AG09309 (cell line): ENCODE measurements at regions not wholly inside any gene's neighbourhood (a gene's known extent, or its start where the extent isn't known, plus 50 kb on each side); places are given as distances from the start of the nearest gene placed in this dataset.

ENCODE experiments used
- DNase-seq: peaks from one replicate; pipeline ENCODE4 v3.0.0-alpha.2; 2010; ENCODE audit warnings: low read depth
- H3K4me3 ChIP-seq: 2 replicates; pipeline ENCODE4 v1.5.1; 2011; ENCODE audit warnings: mild to moderate bottlenecking, low read depth, low read length, moderate library complexity; ENCODE audit not compliant: control insufficient read depth
- CTCF ChIP-seq: IDR thresholded peaks from 2 replicates; pipeline ENCODE4 v1.5.1; 2011; ENCODE audit warnings: mild to moderate bottlenecking, low read depth, low read length, inconsistent platforms; ENCODE audit not compliant: insufficient read depth, control insufficient read depth; ENCODE audit errors: missing control alignments

DNA sequence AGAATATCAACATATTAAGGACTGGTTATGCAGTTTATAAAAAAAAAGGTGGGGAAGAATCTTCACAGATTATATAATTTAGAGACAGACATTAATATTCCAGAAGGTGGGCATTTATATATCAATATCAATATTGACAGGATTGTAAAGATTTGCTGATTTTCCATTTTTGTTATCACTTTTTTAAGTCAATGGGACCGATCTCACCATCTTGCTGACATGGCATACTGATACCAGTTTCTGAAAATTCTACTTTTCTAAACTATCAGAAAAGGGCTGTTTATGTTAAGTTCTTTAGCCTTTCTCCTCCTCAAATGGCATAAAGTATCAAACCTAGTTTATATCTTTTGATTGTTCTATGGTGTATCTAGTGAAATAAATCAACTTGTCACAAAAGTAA is 344.1 kb upstream of the SOX5 start:
- no peak for TF ChIP-seq CTCF
- DNase-seq = no peak
- no peak overlapping the region for H3K4me3 ChIP-seq

DNA sequence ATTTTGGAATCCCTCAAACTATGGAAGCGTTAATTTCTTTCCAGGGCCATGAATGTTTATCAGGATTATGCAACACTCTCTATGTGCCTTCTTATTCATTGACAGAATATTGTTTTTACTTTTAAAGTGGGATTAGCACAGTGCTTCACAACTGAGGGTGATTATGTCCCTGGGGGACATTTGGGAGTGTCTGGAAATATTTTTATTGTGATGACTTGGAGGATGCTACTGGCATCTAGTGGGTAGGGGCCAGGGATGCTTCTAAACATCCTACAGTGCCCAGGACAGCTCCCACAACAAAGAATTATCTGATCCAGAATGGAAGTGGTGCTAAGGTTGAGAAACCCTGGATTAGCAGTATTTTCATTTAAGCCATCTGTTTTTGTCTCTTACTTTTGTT is 338.5 kb upstream of the SOX5 start:
- no peak for DNase-seq
- H3K4me3 ChIP-seq = no peak overlapping the region
- TF ChIP-seq CTCF = no peak

DNA sequence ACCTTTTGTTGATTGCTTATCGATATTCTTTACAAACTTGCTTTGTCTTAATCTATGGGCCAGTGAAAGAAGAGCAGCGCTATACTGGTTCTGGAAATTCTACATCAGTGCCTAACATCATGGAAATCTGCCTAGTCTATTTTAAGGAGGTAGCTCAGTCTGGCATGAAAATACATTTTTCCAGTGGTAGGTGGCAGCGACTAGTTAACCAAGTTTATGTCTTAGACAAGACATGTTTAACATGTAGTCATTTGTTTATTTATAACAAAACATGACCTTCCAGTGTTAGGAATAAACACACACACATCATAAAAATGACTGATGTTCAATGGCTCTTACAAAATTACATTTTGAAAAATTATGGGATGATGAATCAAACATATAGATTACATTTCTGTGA is 336.0 kb upstream of the SOX5 start:
- no peak for TF ChIP-seq CTCF
- no peak for DNase-seq
- H3K4me3 ChIP-seq = no peak overlapping the region

DNA sequence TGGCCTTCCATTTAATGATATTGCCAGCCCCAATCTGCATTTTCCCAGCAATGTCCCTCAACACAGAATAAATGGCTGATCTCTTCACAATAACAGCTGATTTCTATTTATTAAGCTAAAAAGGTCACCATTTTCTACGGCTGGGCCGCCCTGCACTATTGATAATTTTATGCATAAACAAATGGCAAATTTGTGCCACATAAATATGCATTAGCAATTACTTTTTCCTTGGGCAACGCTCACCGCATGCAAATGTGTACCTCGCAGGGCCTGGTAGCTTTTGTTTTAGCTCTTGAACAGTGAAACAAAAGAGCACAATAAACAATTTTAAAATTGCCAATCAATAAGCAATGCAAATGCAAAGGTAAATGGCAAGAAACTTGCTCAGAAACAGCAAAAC is 331.9 kb upstream of the SOX5 start:
- DNase-seq = no peak
- H3K4me3 ChIP-seq = no peak overlapping the region
- no peak for TF ChIP-seq CTCF

DNA sequence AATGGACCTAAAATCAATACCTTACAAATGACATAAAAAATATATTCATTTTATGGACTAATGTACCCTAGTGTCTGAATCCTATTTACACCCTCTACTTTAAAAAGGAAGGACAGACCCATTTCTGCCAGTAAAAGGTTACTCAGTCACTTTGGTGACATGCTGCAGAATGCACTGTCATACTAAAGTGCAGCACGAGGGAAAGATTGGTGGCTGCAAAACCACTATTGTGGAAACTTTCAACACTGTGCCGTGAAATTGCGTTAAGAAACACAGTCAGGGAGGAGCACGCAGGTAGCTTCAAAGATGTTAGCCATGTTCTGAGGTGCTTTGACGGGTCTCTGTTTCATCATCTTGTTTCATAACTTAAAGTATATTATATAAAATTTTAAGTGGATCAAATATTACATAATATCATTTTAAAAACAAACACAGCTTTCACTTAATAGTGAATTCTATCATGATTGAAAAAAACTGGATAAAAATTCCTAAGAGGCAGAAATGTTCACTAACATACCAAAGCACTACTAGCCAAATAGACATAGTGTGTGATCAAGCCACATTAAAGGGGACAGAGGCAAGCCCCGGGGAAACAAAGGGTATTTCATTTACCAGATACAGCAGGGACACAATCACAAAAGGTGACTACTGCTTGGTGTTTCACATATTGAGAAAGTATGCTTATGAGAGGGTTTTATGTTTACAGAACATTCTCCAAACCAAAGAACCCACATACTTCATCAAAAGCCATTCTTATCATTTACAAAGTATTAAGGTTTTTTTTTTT is 330.8 kb upstream of the SOX5 start:
- no peak for TF ChIP-seq CTCF
- no peak overlapping the region for H3K4me3 ChIP-seq
- DNase-seq = no peak

- TF ChIP-seq CTCF = no peak
Observed at GRCh38 chr12:24278832-24279231, 329.4 kb upstream of the SOX5 start.

More at GRCh38 chr12:24278832-24279231, 329.4 kb upstream of the SOX5 start:
- H3K4me3 ChIP-seq = no peak overlapping the region
- no peak for DNase-seq
